GM12874 (cell line): ENCODE measurements at regions not wholly inside any gene's neighbourhood (a gene's known extent, or its start where the extent isn't known, plus 50 kb on each side); places are given as distances from the start of the nearest gene placed in this dataset.

Experiments
- CTCF ChIP-seq: IDR thresholded peaks from 2 replicates; pipeline ENCODE4 v1.5.1; 2011; ENCODE audit warnings: low read depth, mild to moderate bottlenecking, control low read depth, low read length, moderate library complexity; ENCODE audit not compliant: insufficient read depth

GRCh38 chr9:91055845-91056244 lies 254.2 kb downstream of the SYK start:
- no peak for TF ChIP-seq CTCF

- no peak for TF ChIP-seq CTCF
Observed at GRCh38 chr9:91056486-91056885, 254.9 kb downstream of the SYK start.

- no peak for TF ChIP-seq CTCF
Observed at GRCh38 chr9:91056917-91057316, 255.3 kb downstream of the SYK start.

- no peak for TF ChIP-seq CTCF
Observed at GRCh38 chr9:91059713-91060112, 258.1 kb downstream of the SYK start.

- TF ChIP-seq CTCF, result no peak
Observed at GRCh38 chr9:91060520-91061343, 259.1 kb downstream of the SYK start.

- no peak for TF ChIP-seq CTCF
Observed at GRCh38 chr9:91061506-91061905, 259.9 kb downstream of the SYK start.

GRCh38 chr9:91062281-91062680 lies 260.7 kb downstream of the SYK start:
- no peak for TF ChIP-seq CTCF
